Uterus (tissue), 3 donors: ENCODE measurements at regions not wholly inside any gene's neighbourhood (a gene's known extent, or its start where the extent isn't known, plus 50 kb on each side); places are given as distances from the start of the nearest gene placed in this dataset.

Source experiments
- DNase-seq, 2 donors: peaks; one replicate each; pipeline ENCODE4 v3.0.0-alpha.2; 2019 to 2020
- H3K27ac ChIP-seq, 2 donors: fragments of 200-600 bp; sonication (generic); 1 replicate in 1 of 2; 2 replicates in 1 of 2; pipeline ENCODE4 v1.5.1; 2016 to 2018
- H3K27me3 ChIP-seq, 2 donors: fragments of 200-600 bp; sonication (generic); one replicate each; pipeline ENCODE4 v1.5.1; 2018 to 2019; ENCODE audit warnings: control low read depth in 1 of 2
- H3K36me3 ChIP-seq, 2 donors: fragments of 200-600 bp; sonication (generic); one replicate each; pipeline ENCODE4 v1.5.1; 2019; ENCODE audit warnings: control low read depth in 1 of 2
- H3K4me1 ChIP-seq, 2 donors: fragments of 200-600 bp; sonication (generic); one replicate each; pipeline ENCODE4 v1.5.1; 2018 to 2019; ENCODE audit warnings: control low read depth in 1 of 2
- H3K4me3 ChIP-seq, 2 donors: fragments of 200-600 bp; sonication (generic); 1 replicate in 1 of 2; 2 replicates in 1 of 2; pipeline ENCODE4 v1.5.1; 2018 to 2019; ENCODE audit warnings: mild to moderate bottlenecking in 1 of 2
- H3K9me3 ChIP-seq, 2 donors: fragments of 200-600 bp; sonication (generic); one replicate each; pipeline ENCODE4 v1.5.1; 2019; ENCODE audit warnings: control low read depth in 1 of 2
- POLR2A ChIP-seq, 2 donors: fragments of 450-650 bp; IDR thresholded peaks; one replicate each; pipeline ENCODE4 v1.6.1; 2016; ENCODE audit warnings: antibody characterized with exemption in 2 of 2, mild to moderate bottlenecking in 1 of 2, moderate library complexity in 1 of 2
- intact Hi-C: fragments of 100-400 bp; cut with DNase I; formaldehyde crosslinking; loops from one replicate; pipeline ENCODE4 v1.15.1; 2023; ENCODE audit warnings: low total_unique reads
- TF ChIP-seq, protein P1 (sequence below), 4 experiments: fragments of 200-600 bp in 2 of 4; fragments of 450-650 bp in 2 of 4; sonication (generic) in 2 of 4; IDR thresholded peaks; one replicate each; pipeline ENCODE4 v1.5.1; 2016 to 2019; ENCODE audit warnings: antibody characterized with exemption in 4 of 4, mild to moderate bottlenecking in 2 of 4, moderate library complexity in 1 of 4
- donor health status: DM: yes; HTN: yes; CAD: no.

DNA sequence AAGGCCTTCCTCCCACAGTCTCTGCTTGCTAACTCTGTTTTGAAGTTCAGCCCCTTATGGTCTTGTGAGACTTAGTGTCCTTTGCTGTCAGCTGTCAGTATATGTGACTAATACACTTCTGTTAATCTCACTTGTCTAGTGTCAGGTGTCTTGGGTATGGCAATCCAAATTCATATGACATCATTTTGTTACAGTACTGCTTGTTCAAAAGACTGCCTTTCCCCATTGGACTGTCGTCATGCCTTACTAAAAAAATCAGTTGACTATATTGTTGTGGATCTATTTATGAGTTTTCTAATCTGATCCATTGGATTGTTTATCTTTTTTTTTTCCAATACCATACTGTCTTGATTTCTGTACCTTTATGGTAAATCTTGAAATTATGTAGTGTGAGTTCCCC is 611.4 kb upstream of the HS6ST1 start:
- intact Hi-C loops: no loop called here
- Histone ChIP-seq H3K4me3 (no peak overlapping the region), H3K4me1 (no peaks in the 10 kb centered on the region), H3K36me3 (no peaks in the 10 kb centered on the region), H3K9me3 (no peaks in the 10 kb centered on the region), H3K27me3 (no peaks in the 10 kb centered on the region), H3K27ac (no peak overlapping the region)
- TF ChIP-seq, protein P1, sequence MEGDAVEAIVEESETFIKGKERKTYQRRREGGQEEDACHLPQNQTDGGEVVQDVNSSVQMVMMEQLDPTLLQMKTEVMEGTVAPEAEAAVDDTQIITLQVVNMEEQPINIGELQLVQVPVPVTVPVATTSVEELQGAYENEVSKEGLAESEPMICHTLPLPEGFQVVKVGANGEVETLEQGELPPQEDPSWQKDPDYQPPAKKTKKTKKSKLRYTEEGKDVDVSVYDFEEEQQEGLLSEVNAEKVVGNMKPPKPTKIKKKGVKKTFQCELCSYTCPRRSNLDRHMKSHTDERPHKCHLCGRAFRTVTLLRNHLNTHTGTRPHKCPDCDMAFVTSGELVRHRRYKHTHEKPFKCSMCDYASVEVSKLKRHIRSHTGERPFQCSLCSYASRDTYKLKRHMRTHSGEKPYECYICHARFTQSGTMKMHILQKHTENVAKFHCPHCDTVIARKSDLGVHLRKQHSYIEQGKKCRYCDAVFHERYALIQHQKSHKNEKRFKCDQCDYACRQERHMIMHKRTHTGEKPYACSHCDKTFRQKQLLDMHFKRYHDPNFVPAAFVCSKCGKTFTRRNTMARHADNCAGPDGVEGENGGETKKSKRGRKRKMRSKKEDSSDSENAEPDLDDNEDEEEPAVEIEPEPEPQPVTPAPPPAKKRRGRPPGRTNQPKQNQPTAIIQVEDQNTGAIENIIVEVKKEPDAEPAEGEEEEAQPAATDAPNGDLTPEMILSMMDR (IDR thresholded peaks at IDR 0.05): no peak
- TF ChIP-seq POLR2A (IDR thresholded peaks at IDR 0.05): no peak
- no peak for DNase-seq

DNA sequence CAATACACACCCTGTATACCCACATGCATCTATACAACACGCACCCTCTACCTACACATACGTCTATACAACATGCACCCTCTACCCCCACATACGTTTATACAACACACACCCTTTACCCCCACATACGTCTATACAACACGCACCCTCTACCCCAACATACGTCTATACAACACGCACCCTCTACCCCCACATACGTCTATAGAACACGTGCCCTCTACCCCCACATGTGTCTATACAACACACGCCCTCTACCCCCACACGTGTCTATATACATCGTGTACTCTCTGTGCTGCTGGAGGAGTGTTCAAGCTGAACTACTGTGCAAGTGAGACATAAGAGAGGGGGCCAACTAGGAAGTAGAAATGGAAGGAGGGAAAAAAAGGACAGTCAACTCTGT is 621.7 kb upstream of the HS6ST1 start:
- Histone ChIP-seq H3K9me3 (no peaks in the 10 kb centered on the region), H3K27ac (no peak overlapping the region), H3K4me1 (no peaks in the 10 kb centered on the region), H3K4me3 (no peak overlapping the region), H3K36me3 (no peaks in the 10 kb centered on the region), H3K27me3 (no peaks in the 10 kb centered on the region)
- intact Hi-C loops: no loop called here
- no peak for TF ChIP-seq POLR2A (IDR thresholded peaks at IDR 0.05)
- TF ChIP-seq, protein P1 (IDR thresholded peaks at IDR 0.05): no peak
- no peak for DNase-seq

DNA sequence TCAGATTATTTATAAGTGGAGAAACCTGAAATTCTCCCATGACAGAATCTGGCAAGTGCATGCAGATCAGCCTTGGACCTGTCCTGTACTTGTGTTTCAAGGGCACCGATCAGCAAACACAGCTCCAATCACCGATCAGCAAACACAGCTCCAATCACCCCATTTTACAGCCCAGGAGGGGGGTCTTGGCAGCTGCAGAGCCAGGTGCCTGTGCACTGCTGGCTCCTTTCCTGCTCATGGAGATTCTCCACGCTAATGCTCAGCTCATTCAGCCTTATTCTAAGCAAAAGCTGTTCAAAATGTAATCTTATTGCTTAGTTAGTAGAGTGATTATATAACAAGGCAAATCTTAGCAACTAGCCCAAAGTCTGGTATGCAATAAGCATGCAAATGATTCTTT is 623.1 kb upstream of the HS6ST1 start:
- H3K27me3 ChIP-seq: no peaks in the 10 kb centered on the region
- TF ChIP-seq, protein P1 (IDR thresholded peaks at IDR 0.05): no peak
- no peak for TF ChIP-seq POLR2A (IDR thresholded peaks at IDR 0.05)
- H3K9me3 ChIP-seq: no peaks in the 10 kb centered on the region
- H3K4me3 ChIP-seq: no peak overlapping the region
- no peak overlapping the region for H3K27ac ChIP-seq
- no peaks in the 10 kb centered on the region for H3K4me1 ChIP-seq
- intact Hi-C loops: no loop called here
- H3K36me3 ChIP-seq: no peaks in the 10 kb centered on the region
- no peak for DNase-seq

DNA sequence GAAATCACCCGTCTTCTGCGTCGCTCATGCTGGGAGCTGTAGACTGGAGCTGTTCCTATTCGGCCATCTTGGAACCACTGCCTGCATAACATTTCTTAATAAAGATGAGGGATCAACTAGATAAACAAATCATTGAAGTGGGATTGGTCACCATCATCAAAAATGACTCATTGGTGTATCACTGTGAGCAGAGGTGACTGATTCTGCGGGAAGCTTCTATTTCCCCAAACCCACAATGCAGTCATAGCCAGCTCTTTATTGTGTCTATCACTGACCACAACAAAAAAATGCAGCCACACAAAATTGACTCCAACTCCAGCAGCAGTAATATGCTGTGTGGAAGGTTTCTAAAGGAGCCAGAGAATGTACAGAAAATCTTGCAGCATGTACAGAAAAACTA is 630.7 kb upstream of the HS6ST1 start:
- Histone ChIP-seq H3K4me3 (no peak overlapping the region), H3K4me1 (no peaks in the 10 kb centered on the region), H3K36me3 (no peaks in the 10 kb centered on the region), H3K27ac (no peak overlapping the region), H3K9me3 (no peaks in the 10 kb centered on the region), H3K27me3 (no peaks in the 10 kb centered on the region)
- DNase-seq: no peak
- intact Hi-C loops: no loop called here
- no peak for TF ChIP-seq POLR2A (IDR thresholded peaks at IDR 0.05)
- TF ChIP-seq, protein P1 (IDR thresholded peaks at IDR 0.05): no peak

DNA sequence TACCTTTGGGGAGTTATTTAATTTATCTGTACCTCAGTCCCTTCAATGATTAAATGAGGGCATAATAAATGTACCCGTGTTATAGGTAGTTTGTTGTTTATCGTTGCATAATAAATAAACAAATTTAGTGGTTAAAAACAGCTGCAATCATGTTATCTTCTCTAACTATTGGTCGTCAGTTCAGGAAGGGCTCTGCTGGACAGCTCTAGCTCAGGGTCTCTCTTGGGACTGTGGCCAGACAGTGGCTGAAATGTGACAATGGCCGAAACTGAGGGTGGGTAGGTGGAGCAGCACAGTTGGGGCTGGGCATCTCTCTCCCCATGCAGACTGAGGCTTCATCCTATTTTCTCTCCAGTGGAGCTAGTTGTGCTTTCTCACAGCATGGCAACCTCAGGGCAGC is 632.1 kb upstream of the HS6ST1 start:
- TF ChIP-seq POLR2A (IDR thresholded peaks at IDR 0.05): no peak
- TF ChIP-seq, protein P1 (IDR thresholded peaks at IDR 0.05): no peak
- Histone ChIP-seq H3K4me1 (no peaks in the 10 kb centered on the region), H3K27ac (no peak overlapping the region), H3K4me3 (no peak overlapping the region), H3K27me3 (no peaks in the 10 kb centered on the region), H3K36me3 (no peaks in the 10 kb centered on the region), H3K9me3 (no peaks in the 10 kb centered on the region)
- no peak for DNase-seq
- intact Hi-C loops: no loop called here
